Choroid plexus epithelial cell (primary cell): ENCODE measurements at regions not wholly inside any gene's neighbourhood (a gene's known extent, or its start where the extent isn't known, plus 50 kb on each side); places are given as distances from the start of the nearest gene placed in this dataset.

ENCODE experiments used
- DNase-seq: peaks from one replicate; pipeline ENCODE4 v3.0.0-alpha.2; 2010; ENCODE audit warnings: low read depth
- H3K4me3 ChIP-seq: 2 replicates; pipeline ENCODE4 v1.5.1; 2011; ENCODE audit warnings: low read depth, mild to moderate bottlenecking, control low read depth, low read length, moderate library complexity
- TF ChIP-seq, protein P1 (sequence below): conservative IDR thresholded peaks from 2 replicates; pipeline ENCODE4 v1.5.1; 2011; ENCODE audit warnings: low read depth, mild to moderate bottlenecking, control low read depth, inconsistent platforms, low read length, moderate library complexity

DNA sequence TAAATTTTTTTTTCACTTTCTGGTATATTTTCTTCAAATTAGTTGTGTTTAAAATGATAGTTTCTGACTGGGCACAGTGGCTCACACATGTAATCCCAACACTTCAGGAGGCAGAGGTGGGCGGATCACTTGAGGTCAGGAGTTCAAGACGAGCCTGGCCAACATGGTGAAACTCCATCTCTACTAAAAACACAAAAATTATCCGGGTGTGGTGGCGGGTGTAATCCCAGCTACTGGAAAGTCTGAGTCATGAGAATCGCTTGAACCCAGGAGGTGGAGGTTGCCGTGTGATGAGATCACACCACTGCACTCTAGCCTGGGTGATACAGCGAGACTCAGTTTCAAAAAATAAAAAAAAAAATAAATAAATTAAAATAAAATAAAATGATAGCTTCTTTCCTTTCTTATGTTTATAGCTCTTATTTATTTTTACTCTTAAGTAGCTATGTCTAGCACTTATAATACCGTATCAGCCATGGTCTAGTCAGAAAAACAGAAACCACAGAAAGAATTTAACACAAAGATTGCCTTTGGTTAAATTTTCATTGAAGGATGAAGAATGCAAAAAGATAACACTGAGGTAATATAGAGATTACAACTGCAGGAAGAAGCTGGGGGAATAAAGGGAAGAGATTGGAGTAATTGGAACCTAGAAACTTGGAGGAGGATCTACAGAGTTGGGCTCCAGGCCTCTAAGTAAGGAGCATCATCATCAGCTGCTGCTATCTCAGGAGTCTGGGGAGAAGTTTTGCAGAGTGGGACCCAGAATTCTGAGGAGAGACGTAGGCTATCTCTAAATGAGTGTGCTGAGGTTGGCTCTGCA, 54.7 kb upstream of the MBOAT2 start:
- DNase-seq, result peak; percentile 96
- TF ChIP-seq, protein P1, sequence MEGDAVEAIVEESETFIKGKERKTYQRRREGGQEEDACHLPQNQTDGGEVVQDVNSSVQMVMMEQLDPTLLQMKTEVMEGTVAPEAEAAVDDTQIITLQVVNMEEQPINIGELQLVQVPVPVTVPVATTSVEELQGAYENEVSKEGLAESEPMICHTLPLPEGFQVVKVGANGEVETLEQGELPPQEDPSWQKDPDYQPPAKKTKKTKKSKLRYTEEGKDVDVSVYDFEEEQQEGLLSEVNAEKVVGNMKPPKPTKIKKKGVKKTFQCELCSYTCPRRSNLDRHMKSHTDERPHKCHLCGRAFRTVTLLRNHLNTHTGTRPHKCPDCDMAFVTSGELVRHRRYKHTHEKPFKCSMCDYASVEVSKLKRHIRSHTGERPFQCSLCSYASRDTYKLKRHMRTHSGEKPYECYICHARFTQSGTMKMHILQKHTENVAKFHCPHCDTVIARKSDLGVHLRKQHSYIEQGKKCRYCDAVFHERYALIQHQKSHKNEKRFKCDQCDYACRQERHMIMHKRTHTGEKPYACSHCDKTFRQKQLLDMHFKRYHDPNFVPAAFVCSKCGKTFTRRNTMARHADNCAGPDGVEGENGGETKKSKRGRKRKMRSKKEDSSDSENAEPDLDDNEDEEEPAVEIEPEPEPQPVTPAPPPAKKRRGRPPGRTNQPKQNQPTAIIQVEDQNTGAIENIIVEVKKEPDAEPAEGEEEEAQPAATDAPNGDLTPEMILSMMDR, result no peak
- no peak overlapping the region for H3K4me3 ChIP-seq

DNA sequence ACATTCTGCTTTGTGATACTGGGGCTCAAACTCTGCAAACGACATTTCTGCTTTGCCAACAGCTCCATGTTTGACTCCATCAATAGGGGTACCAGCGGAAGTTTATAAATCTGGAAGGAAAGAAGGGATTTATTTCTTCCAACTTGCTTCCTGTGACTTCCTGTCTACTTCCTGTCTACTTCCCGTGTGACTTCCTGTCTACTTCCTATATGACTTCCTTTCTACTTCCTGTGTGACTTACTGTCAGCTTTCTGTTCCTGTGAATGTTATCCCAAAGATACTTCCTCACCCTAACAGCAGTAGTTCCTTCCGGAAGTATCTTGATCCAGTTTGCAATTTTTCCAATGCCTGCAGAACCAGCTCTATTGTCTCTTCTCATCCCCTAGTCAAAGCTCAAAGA, 52.0 kb upstream of the MBOAT2 start:
- H3K4me3 ChIP-seq, result no peak overlapping the region
- DNase-seq, result no peak
- TF ChIP-seq, protein P1, result no peak

DNA sequence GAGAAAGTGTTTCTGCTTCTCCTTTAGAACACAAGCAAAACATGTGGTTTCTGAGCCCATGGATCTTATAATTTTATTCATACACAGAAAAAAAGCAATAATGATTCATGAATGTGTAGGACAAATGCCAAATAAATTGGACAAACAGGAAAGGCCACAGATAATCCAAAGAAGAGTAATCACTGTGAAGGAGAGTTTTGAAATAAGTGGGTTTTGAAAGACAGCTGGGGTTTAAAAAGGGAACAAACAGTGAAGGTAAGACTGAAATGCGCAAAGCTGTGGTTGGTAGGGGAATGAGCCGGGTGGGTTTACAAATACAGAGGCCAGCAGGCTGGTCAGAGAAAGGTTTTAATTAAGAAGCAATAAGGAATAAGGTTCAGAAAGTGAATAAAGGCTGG, 50.0 kb upstream of the MBOAT2 start:
- H3K4me3 ChIP-seq, result no peak overlapping the region
- DNase-seq, result peak; percentile 41
- TF ChIP-seq, protein P1, result no peak
